ENCODE measurements at regions not wholly inside any gene's neighbourhood (a gene's known extent, or its start where the extent isn't known, plus 50 kb on each side); places are given as distances from the start of the nearest gene placed in this dataset.

- TF ChIP-seq ZNF124 (CRISPR knock-in tag; IDR thresholded peaks at IDR 0.05): no peak
- TF ChIP-seq SAFB (IDR thresholded peaks at IDR 0.05; ENCODE audit: borderline replicate concordance, low read depth, low read length): no peak
- no peak for TF ChIP-seq PRDM10 (IDR thresholded peaks at IDR 0.05; ENCODE audit: partially characterized antibody)
- no peak for TF ChIP-seq FOXO4 (CRISPR knock-in tag; IDR thresholded peaks at IDR 0.05)
- TF ChIP-seq ZNF695 (CRISPR knock-in tag; IDR thresholded peaks at IDR 0.05): no peak
- TF ChIP-seq ARID1B (IDR thresholded peaks at IDR 0.05): peak; percentile 40; the same call in 1 of the 2 replicates
- peak in 1 of 2 experiments; percentile 55; a peak in 2 of 4 replicates for TF ChIP-seq RAD21 (CRISPR knock-in tag; conservative IDR thresholded peaks at IDR 0.05 in 1 of 2, IDR thresholded peaks at IDR 0.05 in 1 of 2)
- no peak for TF ChIP-seq MEF2A (IDR thresholded peaks at IDR 0.05; ENCODE audit: control insufficient read depth, low read depth, low read length)
- TF ChIP-seq TSHZ1 (CRISPR knock-in tag; IDR thresholded peaks at IDR 0.05): peak; percentile 18; the same call in 1 of the 2 replicates
- no peak for TF ChIP-seq ZNF165 (CRISPR knock-in tag; IDR thresholded peaks at IDR 0.05; ENCODE audit: borderline replicate concordance)
- no peak for TF ChIP-seq RBM34 (IDR thresholded peaks at IDR 0.05; ENCODE audit: borderline replicate concordance, insufficient read depth, low read length)
- no peak for TF ChIP-seq RBM14 (IDR thresholded peaks at IDR 0.05; ENCODE audit: borderline replicate concordance, insufficient read depth, low read depth, low read length)
- TF ChIP-seq SMAD1 (IDR thresholded peaks at IDR 0.05; ENCODE audit: low read depth, low read length, partially characterized antibody): no peak
- no peak for TF ChIP-seq HINFP (tag; conservative IDR thresholded peaks at IDR 0.05; ENCODE audit: low read depth)
Observed at GRCh38 chr20:22407237-22408193, 176.9 kb downstream of the FOXA2 start (continued).

All from K562 (cell line).